NB4 (cell line): ENCODE measurements at regions not wholly inside any gene's neighbourhood (a gene's known extent, or its start where the extent isn't known, plus 50 kb on each side); places are given as distances from the start of the nearest gene placed in this dataset.

Experiments
- DNase-seq: peaks from one replicate; pipeline ENCODE4 v3.0.0; 2010; ENCODE audit warnings: low read depth
- H3K4me3 ChIP-seq: one replicate; pipeline ENCODE4 v1.5.1; 2011; ENCODE audit warnings: mild to moderate bottlenecking, low read depth, low read length, moderate library complexity
- CTCF ChIP-seq: IDR thresholded peaks from one replicate; pipeline ENCODE4 v1.5.1; 2012; ENCODE audit warnings: low read depth, low read length
- MAX ChIP-seq: IDR thresholded peaks from 2 replicates; pipeline ENCODE4 v1.6.1; 2011; ENCODE audit warnings: low read depth, low read length
- MYC ChIP-seq: IDR thresholded peaks from 2 replicates; pipeline ENCODE4 v1.6.1; 2011; ENCODE audit warnings: low read depth, low read length
- POLR2A ChIP-seq: IDR thresholded peaks from 2 replicates; pipeline ENCODE4 v1.6.1; 2011; ENCODE audit warnings: mild to moderate bottlenecking; ENCODE audit not compliant: insufficient read length; ENCODE audit errors: extremely low read depth

- H3K4me3 ChIP-seq, result no peak overlapping the region
- no peak for DNase-seq
- no peak for TF ChIP-seq POLR2A
- TF ChIP-seq CTCF, result no peak
- TF ChIP-seq MAX, result no peak
- no peak for TF ChIP-seq MYC
Observed at GRCh38 chr5:173771121-173771724, 116.9 kb upstream of the CPEB4 start.

GRCh38 chr5:173771725-173772383 is 116.3 kb upstream of the CPEB4 start:
- TF ChIP-seq CTCF (no peak), MYC (no peak), MAX (no peak), POLR2A (no peak)
- no peak for DNase-seq

GRCh38 chr5:173772384-173773059 is 115.6 kb upstream of the CPEB4 start:
- no peak overlapping the region for H3K4me3 ChIP-seq
- no peak for TF ChIP-seq MAX
- DNase-seq, result peak; percentile 30

More at GRCh38 chr5:173771725-173772383, 116.3 kb upstream of the CPEB4 start:
- no peak overlapping the region for H3K4me3 ChIP-seq

GRCh38 chr5:173774271-173774761 is 113.8 kb upstream of the CPEB4 start:
- H3K4me3 ChIP-seq, result no peak overlapping the region
- no peak for DNase-seq
- TF ChIP-seq CTCF (no peak), MYC (no peak), POLR2A (no peak), MAX (no peak)

- peak; percentile 82 for DNase-seq
- TF ChIP-seq MAX (0 out of 2 replicates have a peak, but pooled peaks have one; percentile 41), POLR2A (no peak)
- no peak overlapping the region for H3K4me3 ChIP-seq
Observed at GRCh38 chr5:173775261-173776197, 112.6 kb upstream of the CPEB4 start.

GRCh38 chr5:173777149-173777548 is 111.0 kb upstream of the CPEB4 start:
- DNase-seq, result no peak
- TF ChIP-seq MYC, result no peak
- no peak for TF ChIP-seq POLR2A
- TF ChIP-seq CTCF, result no peak
- no peak for TF ChIP-seq MAX
- H3K4me3 ChIP-seq, result no peak overlapping the region
